ENCODE measurements at regions not wholly inside any gene's neighbourhood (a gene's known extent, or its start where the extent isn't known, plus 50 kb on each side); places are given as distances from the start of the nearest gene placed in this dataset.
"Not testable (repeated sequence)": the region's sequence is repeated elsewhere in the genome, so short reads cannot be mapped to it uniquely, and the experiment has no call there.

GRCh38 chr5:152106571-152106970 is 181.9 kb upstream of the GLRA1 start:
- no peak for TF ChIP-seq CTCF (conservative IDR thresholded peaks at IDR 0.05; ENCODE audit: low read depth, low read length)
- no peak for DNase-seq (ENCODE audit: low read depth)
- no peak overlapping the region for H3K4me3 ChIP-seq (ENCODE audit: low read depth, low read length)

GRCh38 chr5:152105085-152105484 is 180.4 kb upstream of the GLRA1 start:
- no peak for TF ChIP-seq CTCF (conservative IDR thresholded peaks at IDR 0.05; ENCODE audit: low read depth, low read length)
- DNase-seq (ENCODE audit: low read depth), result no peak

DNA sequence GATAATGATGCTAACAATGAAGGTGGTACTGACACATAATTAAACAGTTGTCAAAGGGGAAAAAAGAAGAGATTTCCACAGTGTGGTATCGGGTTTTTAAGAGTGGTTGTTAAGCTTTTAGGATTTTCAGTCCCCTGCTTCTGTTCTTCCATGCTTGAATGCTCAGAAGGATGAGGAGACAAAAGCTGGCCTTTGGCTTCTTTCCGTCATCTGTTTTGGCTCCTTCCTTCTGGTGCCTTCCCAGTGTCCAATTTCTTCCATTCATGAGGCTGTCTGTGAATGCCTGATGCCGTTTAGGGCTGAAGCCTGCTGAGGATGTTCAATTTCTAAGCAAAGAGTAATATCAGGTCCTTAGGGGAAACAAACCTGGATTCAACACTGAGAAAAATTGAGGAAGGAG is 179.6 kb upstream of the GLRA1 start:
- H3K4me3 ChIP-seq (ENCODE audit: low read depth, low read length), result no peak overlapping the region
- DNase-seq (ENCODE audit: low read depth), result no peak
- no peak for TF ChIP-seq CTCF (conservative IDR thresholded peaks at IDR 0.05; ENCODE audit: low read depth, low read length)

More at GRCh38 chr5:152105085-152105484, 180.4 kb upstream of the GLRA1 start:
- no peak overlapping the region for H3K4me3 ChIP-seq (ENCODE audit: low read depth, low read length)

DNA sequence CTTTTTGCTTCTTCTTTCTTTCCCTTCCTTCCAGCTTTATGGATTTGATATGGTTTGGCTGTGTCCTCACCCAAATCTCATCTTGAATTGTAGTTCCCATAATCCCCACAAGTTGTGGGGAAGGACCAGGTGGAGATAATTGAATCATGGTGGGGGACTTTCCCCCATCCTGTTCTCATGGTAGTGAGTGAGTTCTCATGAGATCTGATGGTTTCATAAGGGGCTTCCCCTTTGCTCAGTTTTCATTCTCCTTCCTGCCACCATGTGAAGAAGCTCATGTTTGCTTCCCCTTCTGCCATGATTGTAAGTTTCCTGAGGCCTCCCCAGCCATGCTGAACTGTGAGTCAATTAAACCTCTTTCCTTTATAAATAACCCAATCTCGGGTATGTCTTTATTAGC is 178.3 kb upstream of the GLRA1 start:
- not testable (repeated sequence) for H3K4me3 ChIP-seq (ENCODE audit: low read depth, low read length); DNase-seq (ENCODE audit: low read depth)

- no peak for TF ChIP-seq CTCF (conservative IDR thresholded peaks at IDR 0.05; ENCODE audit: low read depth, low read length)
- no peak for DNase-seq (ENCODE audit: low read depth)
- H3K4me3 ChIP-seq (ENCODE audit: low read depth, low read length), result no peak overlapping the region
Measured at GRCh38 chr5:152102057-152102456, 177.4 kb upstream of the GLRA1 start.

GRCh38 chr5:152100462-152100861 is 175.8 kb upstream of the GLRA1 start:
- no peak for TF ChIP-seq CTCF (conservative IDR thresholded peaks at IDR 0.05; ENCODE audit: low read depth, low read length)
- H3K4me3 ChIP-seq (ENCODE audit: low read depth, low read length), result no peak overlapping the region
- no peak for DNase-seq (ENCODE audit: low read depth)

DNA sequence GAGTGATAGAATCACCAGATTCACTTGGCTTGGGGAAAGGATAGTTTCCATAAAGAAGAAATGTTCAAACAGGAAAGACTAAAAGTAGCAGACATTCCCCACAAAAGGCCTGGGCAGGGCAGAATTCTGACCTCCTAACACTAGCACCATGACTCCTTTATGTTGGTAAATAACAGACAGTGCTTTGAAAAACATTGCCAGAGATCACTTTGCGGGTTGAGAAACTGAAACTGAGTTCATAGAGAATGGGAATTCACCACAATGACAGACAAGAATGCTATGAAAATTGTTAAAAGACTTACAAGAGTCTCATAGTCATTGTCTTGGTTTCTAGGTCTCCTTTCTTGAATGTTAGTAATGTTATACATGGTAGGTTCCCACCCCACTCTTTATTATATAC is 172.5 kb upstream of the GLRA1 start:
- no peak for TF ChIP-seq CTCF (conservative IDR thresholded peaks at IDR 0.05; ENCODE audit: low read depth, low read length)
- no peak overlapping the region for H3K4me3 ChIP-seq (ENCODE audit: low read depth, low read length)
- DNase-seq (ENCODE audit: low read depth), result no peak

- H3K4me3 ChIP-seq (ENCODE audit: low read depth, low read length), result no peak overlapping the region
- DNase-seq (ENCODE audit: low read depth), result no peak
- no peak for TF ChIP-seq CTCF (conservative IDR thresholded peaks at IDR 0.05; ENCODE audit: low read depth, low read length)
Measured at GRCh38 chr5:152094716-152095115, 170.1 kb upstream of the GLRA1 start.
